T-helper 17 cell (primary cell): ENCODE measurements at regions not wholly inside any gene's neighbourhood (a gene's known extent, or its start where the extent isn't known, plus 50 kb on each side); places are given as distances from the start of the nearest gene placed in this dataset.

Experiments used
- ATAC-seq: fragments of 150-1000 bp; cut with Tn5 transposase; 2 replicates; pipeline ENCODE4 v1.10.0; 2021; ENCODE audit warnings: mild to moderate bottlenecking, moderate library complexity
- DNase-seq, 3 donors: peaks; one replicate each; pipeline versions ENCODE4 v3.0.0 to v3.0.0-alpha.2; 2020 to 2021
- H3K9me3 ChIP-seq: one replicate; pipeline ENCODE4 v1.7.0; 2013; ENCODE audit warnings: low read length, mild to moderate bottlenecking; ENCODE audit not compliant: control insufficient read depth, poor library complexity, severe bottlenecking
- H3K27ac Mint-ChIP-seq: one replicate; pipeline ENCODE4 v1.8.0; 2022; ENCODE audit warnings: mild to moderate bottlenecking, moderate library complexity, mixed read lengths
- H3K27me3 Mint-ChIP-seq: one replicate; pipeline ENCODE4 v1.8.0; 2022; ENCODE audit warnings: mixed read lengths
- H3K36me3 Mint-ChIP-seq: one replicate; pipeline ENCODE4 v1.8.0; 2022; ENCODE audit warnings: low read depth, mixed read lengths
- H3K4me1 Mint-ChIP-seq: one replicate; pipeline ENCODE4 v1.8.0; 2022; ENCODE audit warnings: mild to moderate bottlenecking, mixed read lengths
- H3K4me3 Mint-ChIP-seq: one replicate; pipeline ENCODE4 v1.8.0; 2022; ENCODE audit warnings: mild to moderate bottlenecking, moderate library complexity, mixed read lengths

GRCh38 chr14:82385048-82385447, 851.4 kb upstream of the SEL1L start:
- Mint-ChIP-seq H3K4me1 (no peaks in the 10 kb centered on the region), H3K36me3 (no peaks in the 10 kb centered on the region), H3K27me3 (no peaks in the 10 kb centered on the region), H3K27ac (no peak overlapping the region), H3K4me3 (no peak overlapping the region)
- ATAC-seq (no peak), DNase-seq (no peak)
- H3K9me3 ChIP-seq, result peaks cover 3% of the 10 kb centered on the region

- H3K36me3 Mint-ChIP-seq, result no peaks in the 10 kb centered on the region
- H3K4me3 Mint-ChIP-seq, result no peak overlapping the region
- DNase-seq (no peak), ATAC-seq (no peak)
- no peaks in the 10 kb centered on the region for H3K4me1 Mint-ChIP-seq
- H3K27me3 Mint-ChIP-seq, result no peaks in the 10 kb centered on the region
- peaks cover 3% of the 10 kb centered on the region for H3K9me3 ChIP-seq
- H3K27ac Mint-ChIP-seq, result no peak overlapping the region
Observed at GRCh38 chr14:82387699-82388098, 854.0 kb upstream of the SEL1L start.

GRCh38 chr14:82388488-82388887, 854.8 kb upstream of the SEL1L start:
- no peak overlapping the region for H3K4me3 Mint-ChIP-seq
- H3K36me3 Mint-ChIP-seq, result no peaks in the 10 kb centered on the region
- no peak overlapping the region for H3K27ac Mint-ChIP-seq
- ATAC-seq (no peak), DNase-seq (no peak)
- no peaks in the 10 kb centered on the region for H3K27me3 Mint-ChIP-seq
- peaks cover 3% of the 10 kb centered on the region for H3K9me3 ChIP-seq
- H3K4me1 Mint-ChIP-seq, result no peaks in the 10 kb centered on the region

GRCh38 chr14:82390586-82390985, 856.9 kb upstream of the SEL1L start:
- Mint-ChIP-seq H3K27ac (no peak overlapping the region), H3K27me3 (no peaks in the 10 kb centered on the region), H3K36me3 (no peaks in the 10 kb centered on the region), H3K4me3 (no peak overlapping the region), H3K4me1 (no peaks in the 10 kb centered on the region)
- peaks cover 2% of the 10 kb centered on the region for H3K9me3 ChIP-seq
- no peak for DNase-seq
- no peak for ATAC-seq

- Mint-ChIP-seq H3K4me3 (no peak overlapping the region), H3K27ac (no peak overlapping the region), H3K36me3 (no peaks in the 10 kb centered on the region), H3K4me1 (no peaks in the 10 kb centered on the region), H3K27me3 (no peaks in the 10 kb centered on the region)
- ATAC-seq (no peak), DNase-seq (no peak)
- no peaks in the 10 kb centered on the region for H3K9me3 ChIP-seq
Observed at GRCh38 chr14:82394916-82395315, 861.3 kb upstream of the SEL1L start.

- Mint-ChIP-seq H3K4me1 (no peaks in the 10 kb centered on the region), H3K27me3 (no peaks in the 10 kb centered on the region), H3K36me3 (no peaks in the 10 kb centered on the region), H3K4me3 (no peak overlapping the region), H3K27ac (no peak overlapping the region)
- DNase-seq (no peak), ATAC-seq (no peak)
- H3K9me3 ChIP-seq, result no peaks in the 10 kb centered on the region
Observed at GRCh38 chr14:82398256-82398655, 864.6 kb upstream of the SEL1L start.

GRCh38 chr14:82403987-82404386, 870.3 kb upstream of the SEL1L start:
- DNase-seq (no peak), ATAC-seq (no peak)
- Mint-ChIP-seq H3K27me3 (no peaks in the 10 kb centered on the region), H3K4me3 (no peak overlapping the region), H3K27ac (no peak overlapping the region), H3K36me3 (no peaks in the 10 kb centered on the region), H3K4me1 (no peaks in the 10 kb centered on the region)
- no peaks in the 10 kb centered on the region for H3K9me3 ChIP-seq

GRCh38 chr14:82410064-82410463, 876.4 kb upstream of the SEL1L start:
- H3K36me3 Mint-ChIP-seq, result no peaks in the 10 kb centered on the region
- no peak overlapping the region for H3K27ac Mint-ChIP-seq
- no peaks in the 10 kb centered on the region for H3K4me1 Mint-ChIP-seq
- peaks cover 2% of the 10 kb centered on the region for H3K9me3 ChIP-seq
- no peaks in the 10 kb centered on the region for H3K27me3 Mint-ChIP-seq
- no peak for DNase-seq
- no peak overlapping the region for H3K4me3 Mint-ChIP-seq
- ATAC-seq, result no peak

GRCh38 chr14:82411298-82411697, 877.6 kb upstream of the SEL1L start:
- DNase-seq (no peak), ATAC-seq (no peak)
- H3K27me3 Mint-ChIP-seq, result no peaks in the 10 kb centered on the region
- no peak overlapping the region for H3K4me3 Mint-ChIP-seq
- H3K27ac Mint-ChIP-seq, result no peak overlapping the region
- H3K36me3 Mint-ChIP-seq, result no peaks in the 10 kb centered on the region
- H3K4me1 Mint-ChIP-seq, result no peaks in the 10 kb centered on the region
- H3K9me3 ChIP-seq, result peaks cover 2% of the 10 kb centered on the region

GRCh38 chr14:82412545-82412944, 878.9 kb upstream of the SEL1L start:
- ATAC-seq, result no peak
- H3K27me3 Mint-ChIP-seq, result no peaks in the 10 kb centered on the region
- no peaks in the 10 kb centered on the region for H3K36me3 Mint-ChIP-seq
- no peak for DNase-seq
- no peak overlapping the region for H3K4me3 Mint-ChIP-seq
- H3K4me1 Mint-ChIP-seq, result no peaks in the 10 kb centered on the region
- no peak overlapping the region for H3K27ac Mint-ChIP-seq
- peaks cover 2% of the 10 kb centered on the region for H3K9me3 ChIP-seq

GRCh38 chr14:82414853-82415539, 881.3 kb upstream of the SEL1L start:
- Mint-ChIP-seq H3K27me3 (no peaks in the 10 kb centered on the region), H3K4me1 (no peaks in the 10 kb centered on the region), H3K27ac (no peak overlapping the region), H3K4me3 (no peak overlapping the region), H3K36me3 (no peaks in the 10 kb centered on the region)
- no peak for ATAC-seq
- no peaks in the 10 kb centered on the region for H3K9me3 ChIP-seq
- DNase-seq, result no peak

GRCh38 chr14:82419933-82420332, 886.3 kb upstream of the SEL1L start:
- H3K36me3 Mint-ChIP-seq, result no peaks in the 10 kb centered on the region
- ATAC-seq (no peak), DNase-seq (no peak)
- H3K4me1 Mint-ChIP-seq, result no peaks in the 10 kb centered on the region
- H3K27ac Mint-ChIP-seq, result no peak overlapping the region
- no peak overlapping the region for H3K4me3 Mint-ChIP-seq
- H3K9me3 ChIP-seq, result no peaks in the 10 kb centered on the region
- no peaks in the 10 kb centered on the region for H3K27me3 Mint-ChIP-seq

GRCh38 chr14:82420871-82421270, 887.2 kb upstream of the SEL1L start:
- no peak overlapping the region for H3K27ac Mint-ChIP-seq
- ATAC-seq, result no peak
- H3K4me3 Mint-ChIP-seq, result no peak overlapping the region
- DNase-seq, result no peak
- H3K9me3 ChIP-seq, result no peaks in the 10 kb centered on the region
- H3K27me3 Mint-ChIP-seq, result no peaks in the 10 kb centered on the region
- no peaks in the 10 kb centered on the region for H3K4me1 Mint-ChIP-seq
- H3K36me3 Mint-ChIP-seq, result no peaks in the 10 kb centered on the region

GRCh38 chr14:82421286-82421685, 887.6 kb upstream of the SEL1L start:
- ATAC-seq, result no peak
- H3K9me3 ChIP-seq, result no peaks in the 10 kb centered on the region
- Mint-ChIP-seq H3K36me3 (no peaks in the 10 kb centered on the region), H3K4me1 (no peaks in the 10 kb centered on the region), H3K27ac (no peak overlapping the region), H3K27me3 (no peaks in the 10 kb centered on the region), H3K4me3 (no peak overlapping the region)
- DNase-seq, result no peak
